ENCODE measurements at regions not wholly inside any gene's neighbourhood (a gene's known extent, or its start where the extent isn't known, plus 50 kb on each side); places are given as distances from the start of the nearest gene placed in this dataset.
"Not testable (repeated sequence)": the region's sequence is repeated elsewhere in the genome, so short reads cannot be mapped to it uniquely, and the experiment has no call there.

DNA sequence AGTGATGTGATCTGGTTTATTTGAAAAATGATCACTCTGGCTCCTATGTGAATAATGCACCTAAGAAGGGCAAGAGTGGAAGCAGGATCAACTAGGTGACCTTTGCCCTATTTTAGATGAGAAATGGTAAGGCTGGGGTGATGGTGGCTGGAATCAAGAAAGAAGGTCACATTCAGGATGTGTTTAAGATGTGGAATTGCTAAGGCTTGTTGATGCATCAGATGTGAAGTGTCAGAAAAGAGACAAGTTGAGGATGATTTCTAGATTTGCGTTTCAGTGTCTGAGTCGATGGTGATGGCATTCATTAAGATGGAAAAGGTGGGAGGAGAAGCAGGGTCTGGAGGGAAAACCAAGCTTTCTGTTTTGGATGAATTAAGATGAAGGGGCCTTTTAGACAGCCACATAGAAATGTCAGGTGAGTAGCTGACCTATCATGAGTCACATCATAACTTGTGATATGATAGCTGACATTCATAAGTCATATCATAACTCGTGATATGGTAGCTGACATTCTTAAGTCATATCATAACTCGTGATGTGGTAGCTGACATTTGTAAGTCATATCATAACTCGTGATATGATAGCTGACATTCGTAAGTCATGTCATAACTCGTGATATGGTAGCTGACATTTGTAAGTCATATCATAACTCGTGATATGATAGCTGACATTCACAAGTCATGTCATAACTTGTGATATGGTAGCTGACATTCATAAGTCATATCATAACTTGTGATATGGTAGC, 101.2 kb upstream of the SEC11C start:
- no peak for DNase-seq

GRCh38 chr18:59039040-59039320, 100.7 kb upstream of the SEC11C start:
- DNase-seq: not testable (repeated sequence)

GRCh38 chr18:59039449-59039848, 100.2 kb upstream of the SEC11C start:
- no peak for DNase-seq

- DNase-seq: no peak
Measured at GRCh38 chr18:59040770-59041148, 98.9 kb upstream of the SEC11C start.

- no peak for DNase-seq
Measured at GRCh38 chr18:59041296-59041695, 98.4 kb upstream of the SEC11C start.

- DNase-seq: no peak
Measured at GRCh38 chr18:59041819-59042815, 97.6 kb upstream of the SEC11C start.

GRCh38 chr18:59044855-59045254, 94.8 kb upstream of the SEC11C start:
- DNase-seq: no peak

GRCh38 chr18:59047321-59048047, 92.2 kb upstream of the SEC11C start:
- no peak for DNase-seq

DNA sequence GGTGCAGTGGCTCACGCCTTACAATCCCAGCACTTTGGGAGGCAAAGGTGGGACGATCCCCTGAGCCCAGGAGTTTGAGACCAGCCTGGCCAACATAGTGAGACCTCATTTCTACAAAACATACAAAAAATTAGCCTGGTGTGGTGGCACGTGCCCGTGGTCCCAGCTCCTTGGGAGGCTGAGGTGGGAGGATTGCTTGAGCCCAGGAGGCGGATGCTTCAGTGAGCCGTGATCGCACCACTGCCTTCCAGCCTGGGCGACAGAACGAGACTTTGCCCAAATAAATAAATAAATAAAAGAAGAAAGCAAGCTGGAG, 91.7 kb upstream of the SEC11C start:
- DNase-seq: no peak

GRCh38 chr18:59048378-59048777, 91.3 kb upstream of the SEC11C start:
- DNase-seq: no peak

GRCh38 chr18:59049721-59050660, 89.7 kb upstream of the SEC11C start:
- DNase-seq: no peak

DNA sequence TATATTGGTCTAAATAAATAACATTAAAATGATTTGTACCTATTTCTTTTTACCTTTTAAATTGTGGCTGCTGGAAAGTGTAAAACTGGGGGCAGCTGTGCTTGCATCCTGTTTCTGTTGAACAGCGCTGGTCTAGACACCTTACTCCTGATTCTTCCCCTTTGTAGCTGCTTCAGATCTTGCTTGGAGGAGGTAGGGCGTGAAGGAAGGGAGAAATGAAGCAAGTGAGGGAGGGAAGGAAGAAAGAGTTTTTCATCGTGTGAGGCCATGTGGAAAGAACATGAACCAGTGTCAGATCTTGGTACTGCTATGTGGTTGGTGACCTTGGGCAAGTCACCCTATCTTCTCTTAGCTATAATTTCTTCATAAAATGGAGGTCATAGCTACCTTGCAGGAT, 89.0 kb upstream of the SEC11C start:
- DNase-seq: no peak

- no peak for DNase-seq
Measured at GRCh38 chr18:59051470-59052165, 88.1 kb upstream of the SEC11C start.

- DNase-seq: no peak
Measured at GRCh38 chr18:59052965-59053820, 86.5 kb upstream of the SEC11C start.

DNA sequence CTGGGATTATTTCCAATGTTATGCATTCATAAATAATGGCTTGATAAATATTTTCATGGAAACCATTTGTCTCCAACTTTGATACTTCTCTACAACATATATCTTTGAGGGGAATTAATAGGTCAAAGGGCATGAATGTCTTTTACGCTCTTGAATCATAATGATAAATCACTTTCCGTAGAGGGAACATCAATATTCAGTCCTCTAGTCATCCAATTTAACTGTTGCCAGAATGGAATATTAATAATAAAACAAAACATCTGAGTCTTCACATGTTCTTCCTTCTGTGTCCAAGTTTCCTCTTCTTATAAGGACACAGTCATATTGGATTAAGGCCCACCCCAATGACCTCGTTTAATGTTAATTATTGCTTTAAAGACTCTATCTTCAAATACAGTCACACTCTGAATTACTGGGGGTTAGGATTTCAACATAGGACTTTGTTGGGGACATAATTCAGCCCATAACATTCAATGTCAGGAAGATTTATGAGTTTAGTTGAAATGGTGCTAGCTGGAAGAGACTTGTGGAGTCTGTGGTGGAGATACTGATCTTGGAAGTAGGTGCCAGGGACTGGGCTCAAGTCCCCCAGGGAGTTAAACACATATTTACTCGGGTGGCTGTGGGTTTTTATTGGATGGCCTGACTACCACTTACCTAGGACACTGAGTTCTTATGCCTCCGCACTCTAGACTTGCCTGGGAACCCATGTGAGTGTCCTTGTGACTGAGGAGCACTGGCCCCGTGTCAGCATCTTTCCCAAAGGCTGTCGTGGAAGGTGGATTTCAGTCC, 85.0 kb upstream of the SEC11C start:
- DNase-seq: no peak

DNA sequence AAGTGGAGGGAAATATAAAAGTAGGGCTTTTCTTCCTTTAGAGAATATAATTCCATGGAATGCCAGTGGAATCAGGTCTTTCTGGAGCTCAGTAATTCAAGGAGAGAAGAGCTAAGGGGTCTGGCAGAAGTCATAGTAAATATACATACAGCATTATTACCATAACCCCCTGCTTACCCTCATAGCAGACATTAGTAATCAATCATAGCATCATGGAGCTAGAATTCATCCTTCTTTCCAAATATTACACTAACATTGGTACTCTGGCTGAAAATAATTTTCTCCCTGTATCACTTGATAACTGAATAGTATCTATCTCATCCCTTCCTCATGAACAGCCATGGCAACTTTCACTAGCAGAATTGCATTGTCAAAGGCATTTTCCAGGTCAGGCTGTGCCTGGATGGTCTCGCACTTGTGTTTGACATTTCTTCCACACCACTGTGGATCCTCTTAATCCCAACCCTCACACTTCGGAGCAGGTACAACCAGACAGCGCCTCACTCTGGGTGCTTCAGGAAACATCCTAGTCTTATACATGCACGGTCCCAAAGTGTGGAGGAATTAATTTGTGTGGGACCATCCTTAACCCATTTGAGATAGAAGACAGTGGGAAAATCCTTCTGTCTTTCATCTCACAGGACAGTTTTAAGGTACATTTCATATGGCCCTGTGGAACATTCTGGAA, 84.2 kb upstream of the SEC11C start:
- no peak for DNase-seq

DNA sequence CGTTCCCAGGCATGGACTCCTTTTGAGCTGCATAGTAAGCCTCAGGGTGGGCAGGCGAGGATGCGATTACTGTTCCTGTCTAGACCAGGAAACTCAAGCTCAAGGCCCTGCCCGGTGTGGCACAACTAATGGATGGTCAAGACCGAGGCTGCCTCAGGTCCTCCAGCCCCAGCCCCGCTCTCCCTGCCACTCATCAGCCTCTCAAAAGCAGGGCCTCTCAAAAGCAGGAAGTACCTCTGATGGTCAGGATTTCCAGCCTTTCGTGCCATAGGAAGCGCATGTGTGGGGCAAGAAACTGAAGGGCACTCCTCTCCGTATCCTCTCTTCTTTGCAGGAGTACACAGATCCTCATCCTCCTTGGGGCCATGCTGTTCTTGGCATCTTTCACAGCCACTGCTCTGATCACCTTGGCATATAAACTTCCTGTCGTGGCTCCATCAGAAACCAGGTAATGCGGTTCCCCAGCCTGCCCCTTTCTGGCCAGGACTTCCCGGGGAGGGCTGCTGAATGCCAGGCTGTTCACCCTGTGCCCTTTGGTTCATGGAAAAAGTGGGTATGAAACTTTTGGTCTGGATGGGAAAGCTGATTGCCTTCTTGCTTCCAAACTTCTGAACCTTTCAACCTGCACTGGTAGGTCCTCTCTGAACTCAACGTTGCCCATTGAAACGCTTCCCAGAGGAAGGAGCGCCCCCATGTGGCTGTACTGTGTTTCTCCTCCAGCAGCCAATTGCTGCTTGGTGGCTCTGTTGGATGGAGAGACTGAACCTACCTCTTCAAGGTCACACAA, 82.8 kb upstream of the SEC11C start:
- peak; percentile 45 for DNase-seq

- no peak for DNase-seq
Measured at GRCh38 chr18:59057493-59057795, 82.2 kb upstream of the SEC11C start.

DNA sequence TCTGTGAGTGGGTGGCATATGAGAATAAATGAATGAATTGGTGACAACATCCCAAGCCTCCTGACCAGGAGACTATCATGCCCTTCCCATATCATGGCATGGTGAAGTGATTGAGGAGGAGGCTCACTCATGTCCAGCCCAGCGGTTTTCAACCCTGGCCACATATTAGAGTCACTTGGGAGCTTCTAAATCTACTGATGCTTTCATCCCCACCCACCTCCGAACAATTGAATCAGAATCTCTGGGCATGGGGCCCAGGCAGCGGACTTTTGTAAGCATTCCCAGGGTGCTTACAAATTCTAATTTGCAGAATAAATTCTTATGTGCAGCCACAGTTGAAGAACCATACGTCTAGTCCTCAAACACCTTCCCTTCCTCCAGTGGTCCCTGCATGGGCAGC, 81.7 kb upstream of the SEC11C start:
- DNase-seq: no peak

Measured in kidney glomerular epithelial cell (primary cell).